ENCODE measurements at regions not wholly inside any gene's neighbourhood (a gene's known extent, or its start where the extent isn't known, plus 50 kb on each side); places are given as distances from the start of the nearest gene placed in this dataset.

GRCh38 chr12:75587340-75588106, 76.1 kb upstream of the KRR1 start:
- TF ChIP-seq CTCF (IDR thresholded peaks at IDR 0.05): no peak
- TF ChIP-seq POLR2A (IDR thresholded peaks at IDR 0.05): no peak

Measured in vagina (tissue), 2 donors.